ENCODE measurements at regions not wholly inside any gene's neighbourhood (a gene's known extent, or its start where the extent isn't known, plus 50 kb on each side); places are given as distances from the start of the nearest gene placed in this dataset.

DNA sequence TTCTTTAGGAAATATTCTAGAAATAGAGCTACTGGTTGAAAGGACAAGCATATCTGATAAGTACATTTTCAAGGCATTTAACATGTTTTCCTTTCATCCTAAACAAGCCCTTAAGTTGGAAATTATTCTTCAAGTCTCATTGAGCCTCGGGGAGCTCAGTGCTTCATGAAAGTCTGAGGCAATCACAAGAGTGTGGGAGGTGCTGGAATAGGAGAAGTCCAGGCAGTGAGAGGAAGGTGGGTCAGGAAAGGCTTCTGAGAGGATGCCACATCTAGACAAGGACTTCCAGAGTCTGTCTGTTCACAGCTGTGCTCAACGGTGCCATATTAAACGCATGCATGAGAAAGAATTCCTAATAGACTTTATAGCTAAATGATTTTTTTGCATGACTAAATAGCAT lies 69.8 kb downstream of the CD83 start:
- DNase-seq (ENCODE audit: low spot score): no peak

DNA sequence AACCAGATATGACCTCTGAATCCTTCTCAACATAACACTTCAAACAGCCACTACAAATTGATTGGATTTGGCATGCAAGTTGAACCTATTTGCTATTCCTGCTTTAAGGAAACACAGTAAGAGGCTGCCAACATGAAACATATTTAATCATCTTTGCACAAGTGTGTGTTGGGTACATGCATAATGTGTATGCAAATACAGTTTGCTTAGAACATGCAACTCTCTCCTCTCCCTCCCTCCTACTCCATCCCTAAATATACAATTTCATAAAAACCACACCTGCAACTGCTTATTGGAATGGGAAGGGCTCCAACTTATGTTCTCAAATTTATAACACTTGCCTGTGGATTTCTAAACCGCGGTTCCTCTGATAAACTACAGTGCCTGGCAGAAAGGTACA lies 71.5 kb downstream of the CD83 start:
- no peak for DNase-seq (ENCODE audit: low spot score)

DNA sequence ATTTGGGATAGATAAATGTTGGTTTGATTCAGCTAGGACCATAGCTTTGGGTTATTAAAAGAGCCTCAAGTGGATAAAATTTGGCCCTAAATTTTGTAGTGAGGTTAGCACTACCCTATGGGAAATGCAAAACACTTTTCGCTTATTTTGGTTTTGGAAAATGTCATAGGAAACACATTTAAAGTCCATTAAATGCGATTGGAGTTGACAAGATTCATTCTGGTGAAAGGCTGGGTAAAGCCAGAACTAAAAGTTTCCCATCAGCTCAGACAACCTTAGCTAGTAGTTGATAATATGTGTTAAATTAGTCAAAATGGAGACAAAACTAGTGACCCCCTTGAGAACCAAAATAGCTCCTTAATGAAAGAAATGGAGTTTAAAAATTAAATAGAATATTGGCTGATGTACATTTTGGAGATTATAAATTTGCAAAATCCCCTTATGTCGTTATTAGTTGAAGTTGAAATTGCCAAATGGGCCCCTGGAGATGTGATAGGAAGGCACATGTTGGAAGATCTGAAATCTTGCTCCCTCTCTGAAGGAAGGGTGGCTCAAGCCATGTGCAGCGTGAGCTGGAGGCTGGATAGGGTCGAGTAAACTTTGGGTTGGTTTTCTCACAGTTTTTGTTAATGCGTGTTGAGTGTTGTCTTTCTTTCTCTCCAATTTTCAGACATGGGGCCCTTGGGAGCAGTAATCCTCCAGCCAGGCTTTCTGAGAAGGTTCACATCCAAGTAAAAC lies 72.8 kb downstream of the CD83 start:
- DNase-seq (ENCODE audit: low spot score): no peak

DNA sequence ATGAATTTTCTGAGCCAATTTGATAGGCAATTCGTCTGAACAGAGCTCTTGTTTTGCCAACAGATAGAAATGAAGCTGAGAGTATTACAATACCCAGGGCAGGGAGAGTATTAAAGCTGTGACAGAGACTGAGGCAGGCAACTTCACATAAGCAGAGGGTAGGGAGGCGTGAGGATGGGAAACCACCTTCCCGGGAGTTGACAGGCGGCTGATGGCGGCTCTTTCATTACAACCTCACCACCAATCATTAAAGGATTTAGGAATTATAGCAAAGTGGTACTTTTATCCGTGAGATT lies 73.3 kb downstream of the CD83 start:
- DNase-seq (ENCODE audit: low spot score): no peak

DNA sequence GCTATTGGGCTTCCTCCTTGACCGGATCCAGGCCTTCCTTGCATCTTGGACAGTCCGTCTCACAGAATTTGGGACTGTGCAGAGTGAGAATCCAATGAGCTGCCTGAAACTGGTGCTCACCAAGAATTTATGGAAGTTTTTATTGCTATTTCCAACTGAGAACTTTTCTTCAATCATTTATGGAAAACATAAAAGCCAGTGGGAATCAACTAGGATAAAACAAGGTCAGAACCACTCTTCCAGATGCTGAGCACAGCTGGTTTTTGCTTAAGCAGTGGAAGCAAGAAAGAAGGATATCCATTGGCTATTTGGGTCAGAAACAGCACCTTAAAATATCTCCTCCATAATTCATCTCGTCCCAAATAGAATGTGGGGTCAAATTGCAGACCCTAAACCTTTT lies 74.2 kb downstream of the CD83 start:
- DNase-seq (ENCODE audit: low spot score): no peak

DNA sequence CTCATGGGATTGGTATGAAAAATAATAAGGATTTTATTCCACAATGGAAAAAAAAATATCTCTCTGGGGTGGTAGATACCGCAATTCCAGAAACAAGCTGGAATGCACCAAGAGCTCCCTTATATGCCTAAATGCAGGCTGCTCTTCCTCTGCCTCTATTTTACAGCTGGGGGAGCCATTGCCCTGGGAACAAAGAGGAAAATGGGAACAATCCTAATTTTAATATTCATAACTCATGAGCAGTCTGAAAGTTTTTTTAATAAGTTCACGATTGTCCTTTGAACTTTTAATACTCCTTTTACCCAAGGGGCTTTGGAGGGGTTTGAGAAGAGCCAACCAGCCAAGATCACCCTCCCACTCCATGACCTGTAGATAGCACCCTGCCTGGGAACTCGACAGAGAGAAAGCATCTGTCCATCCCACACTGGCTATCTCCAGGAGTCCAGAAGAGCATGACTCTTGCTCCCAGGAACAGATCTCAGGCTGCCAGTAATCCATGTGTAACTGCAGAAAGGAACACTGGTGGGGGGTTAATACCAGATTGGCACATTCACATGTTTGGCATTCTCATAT lies 74.7 kb downstream of the CD83 start:
- DNase-seq (ENCODE audit: low spot score): no peak

DNA sequence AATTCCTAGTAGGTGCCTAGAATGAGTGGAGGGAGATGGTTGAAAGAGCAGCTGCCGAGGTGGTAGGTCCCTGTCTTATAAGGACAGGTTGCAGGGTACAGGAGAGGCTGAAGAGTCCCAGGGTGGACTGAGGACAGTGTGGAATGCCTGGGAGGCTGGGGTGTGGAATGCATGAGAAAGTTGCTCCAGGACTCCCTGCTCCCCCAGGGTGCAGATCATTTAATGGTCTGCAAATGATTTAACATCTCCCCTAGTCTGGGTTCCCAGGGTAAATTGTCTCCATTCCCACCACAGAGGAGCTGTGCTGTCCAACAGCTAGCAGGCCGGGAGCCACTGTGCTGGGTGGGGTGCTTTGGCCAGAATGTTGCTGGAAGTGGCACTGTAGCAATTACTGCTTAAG lies 76.0 kb downstream of the CD83 start:
- no peak for DNase-seq (ENCODE audit: low spot score)

DNA sequence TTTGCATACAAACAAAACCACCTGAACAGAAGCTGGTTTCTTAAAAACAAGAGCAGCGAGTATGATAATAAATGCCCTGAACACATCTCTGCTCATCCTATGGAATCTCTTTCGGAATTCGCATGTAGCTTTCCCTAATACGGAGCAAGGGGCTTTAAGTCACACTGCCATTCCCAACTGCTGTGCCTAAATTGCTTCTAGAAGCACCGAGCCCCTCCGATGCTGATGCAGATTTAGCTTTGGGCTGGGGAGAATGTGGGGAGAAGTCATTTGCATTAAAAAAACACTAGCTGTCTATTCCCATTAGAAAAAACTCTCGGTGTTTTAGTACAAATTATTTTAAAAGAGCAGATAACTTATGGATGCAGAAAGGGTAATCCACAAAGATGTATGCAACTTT lies 76.9 kb downstream of the CD83 start:
- no peak for DNase-seq (ENCODE audit: low spot score)

DNA sequence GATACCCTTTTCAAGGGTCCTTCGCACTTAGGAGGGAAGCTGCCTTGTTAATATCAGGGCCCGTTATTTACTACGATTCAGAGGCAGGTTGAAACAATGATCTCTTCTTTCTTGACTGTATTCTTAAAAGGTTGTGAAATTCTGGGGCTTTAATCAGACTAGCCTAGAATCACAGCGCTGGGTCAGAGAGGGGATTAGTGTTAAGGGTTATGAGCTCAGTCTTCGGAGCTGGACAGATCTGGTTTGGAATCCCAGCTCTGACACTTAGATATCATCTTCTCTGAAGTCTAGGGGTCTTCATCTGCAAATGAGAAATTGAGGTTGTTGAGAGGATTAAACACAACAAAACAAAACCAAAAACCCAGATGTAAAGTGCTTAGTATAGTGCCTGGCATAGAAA lies 77.4 kb downstream of the CD83 start:
- no peak for DNase-seq (ENCODE audit: low spot score)

DNA sequence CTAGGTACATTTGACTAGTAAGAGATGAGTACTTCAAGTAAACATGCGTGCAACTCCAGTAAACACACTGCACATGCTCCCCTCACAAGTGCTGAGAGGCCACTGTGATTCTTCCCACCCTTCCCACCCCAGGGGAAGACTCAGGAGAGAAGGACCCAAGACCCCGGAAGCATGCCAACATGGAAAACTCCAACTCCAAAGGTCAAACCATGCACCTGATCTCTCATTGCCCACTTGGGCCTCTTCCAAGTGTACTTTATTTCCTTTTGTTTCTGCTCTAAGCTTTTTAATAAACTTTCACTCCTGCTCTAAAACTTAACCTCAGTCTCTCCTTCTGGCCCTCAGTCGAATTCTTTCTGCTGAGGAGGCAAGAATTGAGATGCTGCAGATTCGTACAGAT lies 78.5 kb downstream of the CD83 start:
- no peak for DNase-seq (ENCODE audit: low spot score)

DNA sequence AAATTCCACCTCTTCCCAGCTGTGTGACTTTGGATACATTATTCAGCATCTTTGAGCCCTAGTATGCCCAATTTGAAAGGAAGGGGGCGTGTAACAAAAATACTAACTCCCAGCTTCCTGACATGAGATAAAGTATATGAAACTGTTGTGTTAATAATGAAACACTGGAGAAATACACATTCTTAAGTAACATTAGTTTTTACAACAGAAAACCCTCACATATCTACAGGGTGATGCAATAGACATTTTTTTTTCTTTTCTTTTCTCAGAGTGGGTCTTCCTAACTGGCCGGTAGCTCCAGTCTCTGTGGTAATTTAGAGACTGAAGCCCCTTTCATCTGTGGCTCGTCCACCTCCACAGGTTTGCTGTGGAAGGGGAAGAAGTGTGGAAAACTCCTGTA lies 79.5 kb downstream of the CD83 start:
- DNase-seq (ENCODE audit: low spot score): no peak

DNA sequence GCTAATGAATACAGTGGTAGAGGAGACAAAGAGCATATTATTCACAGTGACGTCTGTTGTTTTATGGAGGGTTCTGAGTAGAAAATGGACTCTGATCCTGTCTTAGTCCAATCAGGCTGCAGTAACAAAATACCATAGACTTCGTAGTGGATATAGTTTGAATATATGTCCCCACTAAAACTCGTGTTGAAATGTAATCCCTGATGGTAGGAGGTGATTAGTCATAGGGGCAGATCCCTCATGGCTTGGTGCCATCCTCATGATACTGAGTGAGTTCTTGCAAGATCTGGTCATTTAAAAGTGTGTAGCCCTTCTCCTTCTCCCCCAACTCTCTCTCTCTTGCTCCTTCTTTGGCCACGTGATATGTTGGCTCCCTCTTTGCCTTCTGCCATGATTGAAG lies 82.5 kb downstream of the CD83 start:
- no peak for DNase-seq (ENCODE audit: low spot score)

DNA sequence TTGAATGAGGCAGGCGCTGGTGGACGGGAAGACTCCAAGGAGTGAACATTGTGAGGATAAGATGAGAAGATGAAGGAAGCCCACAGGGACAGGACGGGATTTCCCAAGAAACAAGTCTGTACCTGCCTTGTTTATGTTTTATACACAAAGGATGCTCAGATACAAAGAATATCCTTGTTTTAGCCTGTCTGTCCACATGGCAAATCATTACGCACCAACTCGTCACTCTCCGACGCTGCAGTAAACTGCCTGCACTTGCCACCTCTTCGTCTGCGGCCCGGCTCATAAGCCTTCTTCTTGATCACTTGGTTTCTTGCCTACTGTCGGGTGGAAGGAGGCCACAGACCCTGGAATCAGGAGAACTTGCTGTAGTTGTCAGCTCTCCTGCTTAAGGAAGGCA lies 85.4 kb downstream of the CD83 start:
- no peak for DNase-seq (ENCODE audit: low spot score)

DNA sequence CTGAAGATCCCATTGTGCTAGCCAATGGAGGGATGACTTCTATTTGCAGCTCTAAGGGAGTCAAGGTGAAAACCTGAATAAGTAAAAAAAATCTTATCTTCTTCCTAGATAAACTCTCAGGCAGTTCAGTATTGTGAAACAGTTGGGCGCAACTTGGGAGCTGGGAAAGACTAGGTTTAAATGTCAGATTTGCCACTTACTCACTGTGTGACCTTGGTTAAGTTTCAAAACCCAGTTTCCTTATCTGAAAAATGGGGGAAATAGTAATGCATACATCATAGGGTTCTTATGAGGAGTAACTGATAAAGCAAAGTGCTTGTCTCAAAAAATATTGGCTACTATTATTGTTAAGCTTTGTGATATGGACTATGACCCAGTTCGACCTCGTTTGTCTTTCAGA lies 88.8 kb downstream of the CD83 start:
- DNase-seq (ENCODE audit: low spot score): no peak

DNA sequence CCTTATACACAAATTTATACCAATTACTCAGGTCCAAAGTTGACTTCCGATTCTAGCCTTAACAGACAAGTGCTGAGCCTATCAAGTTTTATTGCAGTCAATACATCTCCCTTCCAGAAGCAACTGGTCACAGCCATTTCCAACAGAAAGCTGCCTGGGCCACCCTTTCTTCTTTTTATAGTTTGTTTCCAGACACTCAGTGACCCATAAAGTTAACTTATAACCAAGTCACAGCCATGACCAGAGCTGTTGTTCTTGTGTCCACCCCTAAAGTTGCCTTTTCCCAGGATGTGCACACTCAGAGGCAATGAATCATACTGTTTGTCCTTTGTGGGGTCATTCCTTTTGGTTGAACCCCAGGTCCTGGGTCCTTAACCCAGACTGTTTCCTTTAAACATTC lies 89.9 kb downstream of the CD83 start:
- no peak for DNase-seq (ENCODE audit: low spot score)

DNA sequence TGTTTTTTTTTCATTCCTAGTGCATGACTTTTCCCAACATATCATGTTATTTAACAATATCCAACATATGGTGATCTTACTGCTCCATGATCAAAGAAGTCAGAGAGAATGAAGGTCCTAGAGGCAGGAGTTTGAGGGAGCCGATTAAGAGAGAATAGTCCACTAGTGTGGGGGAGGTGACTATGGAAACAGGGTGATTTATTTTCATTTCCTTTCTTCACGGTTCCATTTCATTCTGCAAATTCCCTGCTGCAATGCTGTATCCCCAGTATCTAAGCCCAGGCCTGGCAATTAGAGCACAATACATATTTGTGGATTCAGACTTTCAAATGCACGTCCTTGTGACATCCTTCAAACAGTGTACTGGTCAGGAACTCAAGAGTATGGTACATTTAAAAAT lies 91.4 kb downstream of the CD83 start:
- no peak for DNase-seq (ENCODE audit: low spot score)

DNA sequence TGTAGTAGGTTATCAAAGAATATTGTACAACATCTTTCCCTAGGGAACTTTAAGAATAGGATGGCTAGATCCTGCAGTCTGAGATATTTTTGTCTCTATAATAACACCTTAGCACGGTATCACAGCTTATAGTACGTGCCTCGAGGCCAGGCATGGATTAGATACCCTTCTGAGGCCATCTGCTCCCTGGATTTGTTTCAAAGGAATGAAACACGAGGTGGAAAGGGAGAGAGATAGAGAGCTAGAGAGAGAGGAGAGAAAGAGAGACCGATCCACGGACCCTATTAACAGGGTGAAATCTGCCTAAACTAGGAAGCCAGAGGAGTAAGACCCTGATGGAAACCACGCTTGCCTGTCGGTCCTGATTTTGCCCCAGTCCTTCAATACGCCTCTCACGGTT lies 92.5 kb downstream of the CD83 start:
- no peak for DNase-seq (ENCODE audit: low spot score)

DNA sequence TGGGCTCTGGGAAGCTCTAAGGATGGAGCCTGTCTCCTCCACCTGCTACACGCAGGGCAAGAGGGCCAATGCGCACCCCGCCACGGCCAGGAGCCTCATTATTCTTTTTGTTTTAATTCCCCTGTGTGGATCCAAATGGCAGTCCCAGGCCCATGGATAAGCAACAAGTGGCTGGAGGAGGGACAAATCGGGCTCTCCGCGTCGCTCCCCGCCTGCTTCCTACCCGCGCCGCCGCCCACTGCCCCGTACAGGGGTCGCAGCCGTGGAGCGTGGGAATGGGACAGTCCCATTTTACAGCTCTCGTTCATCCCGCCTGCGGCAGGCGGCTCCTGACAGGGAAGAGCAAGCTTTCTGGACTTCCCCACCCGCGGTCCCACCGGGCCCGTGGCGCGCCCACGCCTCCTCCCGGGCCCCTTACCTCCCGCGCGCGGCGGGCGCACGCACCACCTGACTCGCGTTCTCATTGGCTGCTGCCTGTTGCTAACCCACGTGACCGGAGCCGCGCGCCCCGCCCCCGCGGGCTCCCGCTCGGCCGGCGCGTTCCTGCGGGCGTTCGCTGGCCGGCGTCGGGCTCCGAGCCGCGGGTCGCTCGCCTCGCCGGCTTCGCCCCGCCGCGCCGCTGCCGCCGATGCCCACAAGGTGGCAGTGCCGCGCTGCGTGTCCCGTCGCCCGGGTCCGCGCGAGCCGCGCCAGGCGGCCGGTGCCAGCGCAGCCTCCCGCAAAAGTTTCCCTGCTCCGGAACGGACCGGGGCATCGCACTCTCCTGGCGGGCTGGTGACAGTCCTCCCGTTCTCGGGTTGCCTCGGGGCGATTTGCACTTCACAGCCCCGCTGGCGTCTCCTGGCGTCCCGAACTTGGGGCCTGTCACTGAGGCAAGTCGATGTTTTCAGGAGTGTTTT lies 93.3 kb downstream of the CD83 start:
- peak; percentile 99 for DNase-seq (ENCODE audit: low spot score)

DNA sequence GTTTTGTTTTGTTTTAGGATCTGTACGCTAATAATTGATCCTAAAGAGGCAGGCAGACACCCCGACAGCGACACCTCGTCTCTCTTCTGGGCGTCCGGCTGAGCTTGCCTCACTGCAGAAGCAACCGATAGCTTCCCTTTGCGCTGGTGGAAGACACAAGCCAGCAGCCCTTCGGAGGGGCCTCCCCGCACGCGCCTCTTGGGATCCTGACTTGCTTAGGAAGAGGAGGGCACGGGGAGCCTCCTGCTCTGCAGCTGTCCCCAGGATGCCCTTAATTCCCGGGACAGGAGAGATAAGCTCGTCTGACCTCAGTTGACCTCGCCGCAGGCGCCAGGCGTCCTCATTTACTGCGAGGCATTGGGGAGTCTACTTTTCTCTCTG lies 94.0 kb downstream of the CD83 start:
- peak; percentile 29 for DNase-seq (ENCODE audit: low spot score)

DNA sequence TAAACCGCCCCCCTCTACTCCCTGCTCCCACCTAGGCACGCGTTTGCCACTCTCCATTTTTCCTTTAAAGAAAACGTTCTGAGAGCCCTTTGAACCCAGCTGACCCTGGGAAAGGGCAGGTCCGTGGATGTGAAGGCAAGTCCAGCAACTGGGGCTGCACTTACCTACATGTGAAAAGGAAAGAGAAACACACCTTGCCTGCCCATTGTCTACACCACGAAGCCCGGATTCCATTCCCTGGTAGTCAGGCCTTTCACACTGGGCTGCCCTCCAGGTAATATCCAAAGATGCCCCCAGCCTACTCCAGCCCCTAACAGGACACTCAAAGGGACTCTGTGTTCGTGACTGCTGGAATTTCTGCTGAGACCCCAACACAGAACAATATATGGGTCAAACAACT lies 94.4 kb downstream of the CD83 start:
- no peak for DNase-seq (ENCODE audit: low spot score)

DNA sequence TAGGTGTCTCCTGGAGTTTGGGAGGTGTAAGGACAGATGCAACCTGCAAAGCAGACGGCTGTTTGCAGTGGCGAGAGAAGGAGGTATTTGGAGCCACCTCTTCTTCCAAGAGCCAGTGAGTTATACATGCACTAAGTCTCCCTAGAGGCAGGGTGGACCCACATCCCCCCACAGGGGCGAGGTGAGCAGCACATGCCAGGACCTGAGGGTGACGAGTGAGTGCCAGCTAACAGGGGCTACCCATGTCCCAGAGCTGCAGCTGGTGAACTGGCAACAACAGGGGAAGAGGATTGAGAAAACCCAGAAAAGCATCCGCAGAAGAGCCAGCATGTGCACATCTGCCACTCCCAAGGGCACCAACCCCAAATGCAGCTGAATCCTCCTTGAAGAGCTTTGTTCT lies 95.1 kb downstream of the CD83 start:
- no peak for DNase-seq (ENCODE audit: low spot score)

DNA sequence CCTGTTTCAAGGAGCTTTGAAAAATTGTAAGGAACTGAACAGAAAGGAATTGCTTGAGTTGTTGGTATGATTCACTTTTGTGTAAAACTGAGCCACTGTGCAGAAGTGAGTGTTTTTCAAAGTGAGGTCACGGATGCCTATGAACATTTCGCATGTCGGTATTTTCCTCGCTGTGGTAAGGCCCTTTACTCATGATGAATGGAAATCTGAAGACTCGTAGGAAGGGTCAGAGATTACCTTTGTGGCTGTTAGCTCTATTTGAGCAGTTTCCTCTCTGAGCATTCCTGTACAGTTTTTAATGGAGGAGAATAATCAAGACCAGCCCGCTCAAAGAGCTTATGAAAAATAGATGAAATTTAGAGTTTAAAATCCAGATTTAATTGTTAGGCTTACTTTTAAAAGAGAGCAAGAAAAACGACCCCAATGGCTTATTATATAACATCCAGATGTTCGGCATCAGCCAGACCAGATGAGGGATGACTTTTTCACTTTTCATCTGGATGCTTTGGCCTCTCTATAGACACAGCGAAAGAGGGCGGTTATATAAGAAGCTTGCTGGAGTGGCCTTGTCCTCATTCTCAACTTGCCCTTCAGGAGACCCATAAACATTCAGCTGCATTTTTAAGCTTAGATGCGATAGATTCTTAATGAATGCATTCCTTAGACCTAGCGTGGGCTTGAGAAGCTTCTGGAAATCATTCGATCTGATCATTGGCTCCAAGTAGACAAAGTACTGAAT lies 99.5 kb downstream of the CD83 start:
- peak; percentile 34 for DNase-seq (ENCODE audit: low spot score)

All from AG08396 (cell line).